ENCODE measurements at regions not wholly inside any gene's neighbourhood (a gene's known extent, or its start where the extent isn't known, plus 50 kb on each side); places are given as distances from the start of the nearest gene placed in this dataset.

DNA sequence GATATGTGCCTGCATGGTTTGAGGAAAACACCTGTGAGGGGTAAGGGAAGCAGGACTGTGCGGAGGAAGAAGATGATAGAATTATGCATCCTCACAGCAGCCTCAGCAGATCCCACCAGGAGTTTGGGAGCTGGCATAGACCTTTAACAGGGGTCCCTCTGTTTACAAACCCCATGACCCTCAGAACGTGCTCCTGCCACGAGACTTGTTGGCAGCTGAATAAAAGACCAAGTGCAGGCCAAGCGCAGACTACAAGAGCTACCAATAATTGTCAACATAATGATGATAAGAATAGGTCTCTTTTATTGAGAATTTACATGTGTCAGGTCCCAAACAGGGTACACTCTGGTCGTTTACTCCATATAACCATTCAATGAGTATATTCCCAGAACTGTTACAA lies 236.0 kb downstream of the MED10 start:
- POLR2A ChIA-PET: no interaction called here
- CTCF ChIA-PET: interaction anchor here (1.2 kb wide), 1 partner anchor 8 kb away, joined by 3 read pairs; no protein-coding TSS in a partner anchor
- Mint-ChIP-seq H3K9me3 (peaks cover 6% of the 10 kb centered on the region), H3K27ac (no peak overlapping the region), H3K27me3 (ENCODE audit: low read depth) (no peaks in the 10 kb centered on the region; the same call in 1 of the 2 replicates), H3K4me3 (no peak overlapping the region), H3K36me3 (no peaks in the 10 kb centered on the region), H3K4me1 (peaks cover 8% of the 10 kb centered on the region)
- DNase-seq (ENCODE audit: low spot score) (no peak), ATAC-seq (no peak)
- no peak for TF ChIP-seq ZNF396 (CRISPR knock-in tag; IDR thresholded peaks at IDR 0.05; ENCODE audit: borderline replicate concordance)
- no peak for TF ChIP-seq ZBTB43 (CRISPR knock-in tag; IDR thresholded peaks at IDR 0.05)
- no peak for TF ChIP-seq SOX15 (CRISPR knock-in tag; IDR thresholded peaks at IDR 0.05)
- TF ChIP-seq, protein P1, sequence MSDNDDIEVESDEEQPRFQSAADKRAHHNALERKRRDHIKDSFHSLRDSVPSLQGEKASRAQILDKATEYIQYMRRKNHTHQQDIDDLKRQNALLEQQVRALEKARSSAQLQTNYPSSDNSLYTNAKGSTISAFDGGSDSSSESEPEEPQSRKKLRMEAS (CRISPR knock-in tag; IDR thresholded peaks at IDR 0.05): no peak
- TF ChIP-seq, protein P2, sequence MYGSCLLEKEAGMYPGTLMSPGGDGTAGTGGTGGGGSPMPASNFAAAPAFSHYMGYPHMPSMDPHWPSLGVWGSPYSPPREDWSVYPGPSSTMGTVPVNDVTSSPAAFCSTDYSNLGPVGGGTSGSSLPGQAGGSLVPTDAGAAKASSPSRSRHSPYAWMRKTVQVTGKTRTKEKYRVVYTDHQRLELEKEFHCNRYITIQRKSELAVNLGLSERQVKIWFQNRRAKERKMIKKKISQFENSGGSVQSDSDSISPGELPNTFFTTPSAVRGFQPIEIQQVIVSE (CRISPR knock-in tag; IDR thresholded peaks at IDR 0.05; ENCODE audit: borderline replicate concordance): no peak
- TF ChIP-seq ZNF121 (CRISPR knock-in tag; IDR thresholded peaks at IDR 0.05): no peak
- TF ChIP-seq FOXK1 (CRISPR knock-in tag; IDR thresholded peaks at IDR 0.05): no peak
- no peak for TF ChIP-seq MXD4 (CRISPR knock-in tag; IDR thresholded peaks at IDR 0.05; ENCODE audit: borderline replicate concordance)
- TF ChIP-seq ZNF263 (CRISPR knock-in tag; IDR thresholded peaks at IDR 0.05; ENCODE audit: low read depth): no peak
- no peak for TF ChIP-seq PRDM15 (CRISPR knock-in tag; IDR thresholded peaks at IDR 0.05)
- TF ChIP-seq, protein P3, sequence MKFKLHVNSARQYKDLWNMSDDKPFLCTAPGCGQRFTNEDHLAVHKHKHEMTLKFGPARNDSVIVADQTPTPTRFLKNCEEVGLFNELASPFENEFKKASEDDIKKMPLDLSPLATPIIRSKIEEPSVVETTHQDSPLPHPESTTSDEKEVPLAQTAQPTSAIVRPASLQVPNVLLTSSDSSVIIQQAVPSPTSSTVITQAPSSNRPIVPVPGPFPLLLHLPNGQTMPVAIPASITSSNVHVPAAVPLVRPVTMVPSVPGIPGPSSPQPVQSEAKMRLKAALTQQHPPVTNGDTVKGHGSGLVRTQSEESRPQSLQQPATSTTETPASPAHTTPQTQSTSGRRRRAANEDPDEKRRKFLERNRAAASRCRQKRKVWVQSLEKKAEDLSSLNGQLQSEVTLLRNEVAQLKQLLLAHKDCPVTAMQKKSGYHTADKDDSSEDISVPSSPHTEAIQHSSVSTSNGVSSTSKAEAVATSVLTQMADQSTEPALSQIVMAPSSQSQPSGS (CRISPR knock-in tag; IDR thresholded peaks at IDR 0.05; ENCODE audit: borderline replicate concordance, low read depth): no peak
- TF ChIP-seq FOXJ3 (CRISPR knock-in tag; IDR thresholded peaks at IDR 0.05; ENCODE audit: borderline replicate concordance): no peak
- TF ChIP-seq ZNF138 (CRISPR knock-in tag; conservative IDR thresholded peaks at IDR 0.05): no peak
- TF ChIP-seq GTF2I (CRISPR knock-in tag; conservative IDR thresholded peaks at IDR 0.05): no peak
- no peak for TF ChIP-seq RELA (CRISPR knock-in tag; IDR thresholded peaks at IDR 0.05; ENCODE audit: borderline replicate concordance)
- no peak for TF ChIP-seq SMAD4 (CRISPR knock-in tag; IDR thresholded peaks at IDR 0.05)
- no peak for TF ChIP-seq EMX1 (CRISPR knock-in tag; IDR thresholded peaks at IDR 0.05)
- TF ChIP-seq, protein P4, sequence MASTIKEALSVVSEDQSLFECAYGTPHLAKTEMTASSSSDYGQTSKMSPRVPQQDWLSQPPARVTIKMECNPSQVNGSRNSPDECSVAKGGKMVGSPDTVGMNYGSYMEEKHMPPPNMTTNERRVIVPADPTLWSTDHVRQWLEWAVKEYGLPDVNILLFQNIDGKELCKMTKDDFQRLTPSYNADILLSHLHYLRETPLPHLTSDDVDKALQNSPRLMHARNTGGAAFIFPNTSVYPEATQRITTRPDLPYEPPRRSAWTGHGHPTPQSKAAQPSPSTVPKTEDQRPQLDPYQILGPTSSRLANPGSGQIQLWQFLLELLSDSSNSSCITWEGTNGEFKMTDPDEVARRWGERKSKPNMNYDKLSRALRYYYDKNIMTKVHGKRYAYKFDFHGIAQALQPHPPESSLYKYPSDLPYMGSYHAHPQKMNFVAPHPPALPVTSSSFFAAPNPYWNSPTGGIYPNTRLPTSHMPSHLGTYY (CRISPR knock-in tag; IDR thresholded peaks at IDR 0.05): no peak

DNA sequence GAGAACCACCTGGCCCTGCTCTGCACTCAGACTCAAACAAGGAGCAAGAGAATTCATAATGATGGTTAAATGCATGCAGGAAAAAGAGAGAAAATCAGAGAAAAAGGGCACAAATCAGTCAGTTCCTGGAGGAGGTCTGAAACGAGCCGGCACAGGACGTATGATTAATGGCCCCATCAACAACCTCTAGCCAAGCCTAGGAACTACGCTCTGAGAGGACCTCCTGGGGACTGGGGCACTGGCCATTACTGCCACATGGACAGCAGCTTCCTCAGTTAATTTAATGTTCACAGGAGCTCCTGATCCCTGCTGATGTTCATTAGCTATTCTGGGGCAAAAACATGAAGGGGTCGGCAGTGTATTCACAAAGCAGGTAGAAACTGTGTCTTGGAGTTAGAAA lies 238.1 kb downstream of the MED10 start:
- H3K9me3 Mint-ChIP-seq: peaks cover 7% of the 10 kb centered on the region
- TF ChIP-seq TCF7 (CRISPR knock-in tag; IDR thresholded peaks at IDR 0.05; ENCODE audit: low read depth): no peak
- TF ChIP-seq, protein P3 (CRISPR knock-in tag; IDR thresholded peaks at IDR 0.05; ENCODE audit: borderline replicate concordance, low read depth): no peak
- TF ChIP-seq, protein P5, sequence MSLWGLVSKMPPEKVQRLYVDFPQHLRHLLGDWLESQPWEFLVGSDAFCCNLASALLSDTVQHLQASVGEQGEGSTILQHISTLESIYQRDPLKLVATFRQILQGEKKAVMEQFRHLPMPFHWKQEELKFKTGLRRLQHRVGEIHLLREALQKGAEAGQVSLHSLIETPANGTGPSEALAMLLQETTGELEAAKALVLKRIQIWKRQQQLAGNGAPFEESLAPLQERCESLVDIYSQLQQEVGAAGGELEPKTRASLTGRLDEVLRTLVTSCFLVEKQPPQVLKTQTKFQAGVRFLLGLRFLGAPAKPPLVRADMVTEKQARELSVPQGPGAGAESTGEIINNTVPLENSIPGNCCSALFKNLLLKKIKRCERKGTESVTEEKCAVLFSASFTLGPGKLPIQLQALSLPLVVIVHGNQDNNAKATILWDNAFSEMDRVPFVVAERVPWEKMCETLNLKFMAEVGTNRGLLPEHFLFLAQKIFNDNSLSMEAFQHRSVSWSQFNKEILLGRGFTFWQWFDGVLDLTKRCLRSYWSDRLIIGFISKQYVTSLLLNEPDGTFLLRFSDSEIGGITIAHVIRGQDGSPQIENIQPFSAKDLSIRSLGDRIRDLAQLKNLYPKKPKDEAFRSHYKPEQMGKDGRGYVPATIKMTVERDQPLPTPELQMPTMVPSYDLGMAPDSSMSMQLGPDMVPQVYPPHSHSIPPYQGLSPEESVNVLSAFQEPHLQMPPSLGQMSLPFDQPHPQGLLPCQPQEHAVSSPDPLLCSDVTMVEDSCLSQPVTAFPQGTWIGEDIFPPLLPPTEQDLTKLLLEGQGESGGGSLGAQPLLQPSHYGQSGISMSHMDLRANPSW (CRISPR knock-in tag; conservative IDR thresholded peaks at IDR 0.05; ENCODE audit: low read depth): no peak
- no peak for TF ChIP-seq ZMAT4 (CRISPR knock-in tag; IDR thresholded peaks at IDR 0.05)
- no peak for TF ChIP-seq TEAD4 (CRISPR knock-in tag; IDR thresholded peaks at IDR 0.05)
- TF ChIP-seq NR1H2 (CRISPR knock-in tag; IDR thresholded peaks at IDR 0.05): no peak

More for the DNA sequence above, 238.1 kb downstream of the MED10 start:
- Mint-ChIP-seq H3K36me3 (no peaks in the 10 kb centered on the region), H3K4me3 (no peak overlapping the region), H3K4me1 (peaks cover 8% of the 10 kb centered on the region), H3K27me3 (ENCODE audit: low read depth) (no peaks in the 10 kb centered on the region), H3K27ac (no peak overlapping the region)
- POLR2A ChIA-PET: no interaction called here
- DNase-seq (ENCODE audit: low spot score) (no peak), ATAC-seq (no peak)
- CTCF ChIA-PET: interaction anchor here (2.2 kb wide), 1 partner anchor 253 kb away, joined by 7 read pairs; no protein-coding TSS in a partner anchor
